GM21786 (cell line): ENCODE measurements at regions not wholly inside any gene's neighbourhood (a gene's known extent, or its start where the extent isn't known, plus 50 kb on each side); places are given as distances from the start of the nearest gene placed in this dataset.
"Not testable (repeated sequence)": the region's sequence is repeated elsewhere in the genome, so short reads cannot be mapped to it uniquely, and the experiment has no call there.

Source experiments
- ATAC-seq: cut with Tn5 transposase; IDR thresholded peaks from one replicate; pipeline ENCODE4 v1.9.1; 2021; ENCODE audit not compliant: unreplicated experiment

GRCh38 chr1:118828038-118828437 lies 160.1 kb downstream of the TBX15 start:
- no peak for ATAC-seq

- no peak for ATAC-seq
Observed at GRCh38 chr1:118827636-118828035, 160.5 kb downstream of the TBX15 start.

- no peak for ATAC-seq
Observed at GRCh38 chr1:118827207-118827606, 160.9 kb downstream of the TBX15 start.

- no peak for ATAC-seq
Observed at GRCh38 chr1:118826669-118827068, 161.5 kb downstream of the TBX15 start.

- no peak for ATAC-seq
Observed at GRCh38 chr1:118825619-118826018, 162.5 kb downstream of the TBX15 start.

- no peak for ATAC-seq
Observed at GRCh38 chr1:118821801-118822200, 166.3 kb downstream of the TBX15 start.

GRCh38 chr1:118820864-118821263 lies 167.3 kb downstream of the TBX15 start:
- no peak for ATAC-seq

- ATAC-seq = no peak
Observed at GRCh38 chr1:118815909-118816308, 172.2 kb downstream of the TBX15 start.

GRCh38 chr1:118812555-118812954 lies 175.6 kb downstream of the TBX15 start:
- no peak for ATAC-seq

- ATAC-seq = no peak
Observed at GRCh38 chr1:118811156-118811555, 177.0 kb downstream of the TBX15 start.

GRCh38 chr1:118809586-118809985 lies 178.6 kb downstream of the TBX15 start:
- no peak for ATAC-seq

- not testable (repeated sequence) for ATAC-seq
Observed at GRCh38 chr1:118803128-118803527, 185.0 kb downstream of the TBX15 start.

- no peak for ATAC-seq
Observed at GRCh38 chr1:118791094-118791691, 196.9 kb downstream of the TBX15 start.

- ATAC-seq = no peak
Observed at GRCh38 chr1:118788463-118788862, 199.7 kb downstream of the TBX15 start.

- ATAC-seq = no peak
Observed at GRCh38 chr1:118786454-118787155, 201.5 kb downstream of the TBX15 start.

- no peak for ATAC-seq
Observed at GRCh38 chr1:118785246-118785645, 202.9 kb downstream of the TBX15 start.

- no peak for ATAC-seq
Observed at GRCh38 chr1:118783095-118783758, 204.9 kb downstream of the TBX15 start.

- no peak for ATAC-seq
Observed at GRCh38 chr1:118773656-118774055, 214.5 kb downstream of the TBX15 start.

- ATAC-seq = no peak
Observed at GRCh38 chr1:118767971-118768370, 220.2 kb downstream of the TBX15 start.

- no peak for ATAC-seq
Observed at GRCh38 chr1:118753976-118754375, 234.2 kb downstream of the TBX15 start.

- ATAC-seq = no peak
Observed at GRCh38 chr1:118751166-118751565, 237.0 kb downstream of the TBX15 start.

- no peak for ATAC-seq
Observed at GRCh38 chr1:118744420-118744819, 243.7 kb downstream of the TBX15 start.
